HepG2 (cell line): ENCODE measurements at regions not wholly inside any gene's neighbourhood (a gene's known extent, or its start where the extent isn't known, plus 50 kb on each side); places are given as distances from the start of the nearest gene placed in this dataset.

Experiments
- AKAP8 ChIP-seq: sonication (generic); formaldehyde crosslinking; IDR thresholded peaks from 2 replicates; pipeline ENCODE4 v1.5.1; 2020; ENCODE audit warnings: mild to moderate bottlenecking, missing genetic modification reagents
- CREM ChIP-seq, 2 experiments: sonication (generic) in 1 of 2; formaldehyde crosslinking in 1 of 2; IDR thresholded peaks; 2 replicates each; pipeline versions ENCODE4 v1.4.0 to v1.6.1; 2016 to 2020; ENCODE audit warnings: antibody characterized with exemption in 1 of 2, mild to moderate bottlenecking in 1 of 2, missing genetic modification reagents in 1 of 2
- DPF2 ChIP-seq: sonication (generic); formaldehyde crosslinking; IDR thresholded peaks from 2 replicates; pipeline ENCODE4 v1.4.0; 2020; ENCODE audit warnings: mild to moderate bottlenecking, low read depth, missing genetic modification reagents, borderline replicate concordance
- FOXA1 ChIP-seq, 2 experiments: fragments of 450-650 bp in 1 of 2; sonication (generic) in 1 of 2; formaldehyde crosslinking in 1 of 2; IDR thresholded peaks; 2 replicates each; pipeline versions ENCODE4 v1.4.0 to v1.6.1; 2016 to 2020; ENCODE audit warnings: missing genetic modification reagents in 1 of 2
- GABPA ChIP-seq, 2 experiments: IDR thresholded peaks; 2 replicates each; pipeline ENCODE4 v1.6.1; 2011 to 2016; ENCODE audit warnings: low read depth in 2 of 2, low read length in 1 of 2, missing biosample characterization in 1 of 2, missing genetic modification characterization in 1 of 2
- GATAD1 ChIP-seq: IDR thresholded peaks from 2 replicates; pipeline ENCODE4 v1.6.1; 2016; ENCODE audit warnings: missing genetic modification reagents, missing compliant biosample characterization
- GATAD2A ChIP-seq: IDR thresholded peaks from 2 replicates; pipeline ENCODE4 v1.6.1; 2016
- GFI1 ChIP-seq: sonication (generic); formaldehyde crosslinking; IDR thresholded peaks from 2 replicates; pipeline ENCODE4 v1.5.0; 2020; ENCODE audit warnings: missing genetic modification reagents, mild to moderate bottlenecking, borderline replicate concordance
- HES4 ChIP-seq: sonication (generic); formaldehyde crosslinking; IDR thresholded peaks from 2 replicates; pipeline ENCODE4 v1.9.0; 2021; ENCODE audit warnings: mild to moderate bottlenecking, missing genetic modification reagents, borderline replicate concordance
- ISL2 ChIP-seq: sonication (generic); formaldehyde crosslinking; IDR thresholded peaks from 2 replicates; pipeline ENCODE4 v1.5.0; 2020; ENCODE audit warnings: missing genetic modification reagents
- JUN ChIP-seq: sonication (generic); formaldehyde crosslinking; IDR thresholded peaks from 2 replicates; pipeline ENCODE4 v1.4.0; 2020; ENCODE audit warnings: mild to moderate bottlenecking, missing genetic modification reagents
- MAFF ChIP-seq: IDR thresholded peaks from 2 replicates; pipeline ENCODE4 v1.6.1; 2011; ENCODE audit warnings: low read depth, low read length, improper control_type of control experiment
- NFIC ChIP-seq: IDR thresholded peaks from 2 replicates; pipeline ENCODE4 v1.6.1; 2012; ENCODE audit warnings: mild to moderate bottlenecking, low read length, inconsistent platforms
- POGZ ChIP-seq: sonication (generic); formaldehyde crosslinking; IDR thresholded peaks from 2 replicates; pipeline ENCODE4 v1.4.0; 2020; ENCODE audit warnings: mild to moderate bottlenecking, missing genetic modification reagents
- SMARCE1 ChIP-seq: fragments of 450-650 bp; IDR thresholded peaks from 2 replicates; pipeline ENCODE4 v1.6.1; 2017; ENCODE audit warnings: borderline replicate concordance
- SP4 ChIP-seq: sonication (generic); formaldehyde crosslinking; IDR thresholded peaks from 2 replicates; pipeline ENCODE4 v1.8.1; 2023; ENCODE audit warnings: mild to moderate bottlenecking, missing genetic modification reagents
- SRY ChIP-seq: sonication (generic); formaldehyde crosslinking; IDR thresholded peaks from 2 replicates; pipeline ENCODE4 v1.8.0; 2022; ENCODE audit warnings: mild to moderate bottlenecking, missing genetic modification reagents
- TCF7L2 ChIP-seq: IDR thresholded peaks from 2 replicates; pipeline ENCODE4 v1.6.1; 2011; ENCODE audit warnings: mild to moderate bottlenecking, low read depth, low read length, moderate library complexity
- XRCC5 ChIP-seq: fragments of 200-400 bp; formaldehyde crosslinking; optimal IDR thresholded peaks from 2 replicates; pipeline ENCODE3; 2017; ENCODE audit warnings: mild to moderate bottlenecking, low read length
- ZNF160 ChIP-seq: sonication (generic); formaldehyde crosslinking; IDR thresholded peaks from 2 replicates; pipeline ENCODE4 v1.8.0; 2022; ENCODE audit warnings: mild to moderate bottlenecking, inconsistent platforms, missing genetic modification reagents
- ZNF335 ChIP-seq: sonication (generic); formaldehyde crosslinking; IDR thresholded peaks from 2 replicates; pipeline ENCODE4 v1.4.0; 2020; ENCODE audit warnings: missing genetic modification reagents
- ZNF468 ChIP-seq: sonication (generic); formaldehyde crosslinking; IDR thresholded peaks from 2 replicates; pipeline ENCODE4 v1.8.0; 2022; ENCODE audit warnings: mild to moderate bottlenecking, moderate library complexity, missing genetic modification reagents
- ZNF564 ChIP-seq: sonication (generic); formaldehyde crosslinking; IDR thresholded peaks from 2 replicates; pipeline ENCODE4 v1.8.1; 2023; ENCODE audit warnings: mild to moderate bottlenecking, missing genetic modification reagents
- ZNF567 ChIP-seq: sonication (generic); formaldehyde crosslinking; IDR thresholded peaks from 2 replicates; pipeline ENCODE4 v1.8.1; 2023; ENCODE audit warnings: mild to moderate bottlenecking, missing genetic modification reagents, borderline replicate concordance
- TF ChIP-seq, protein P1 (sequence below): IDR thresholded peaks from 2 replicates; pipeline ENCODE4 v1.6.1; 2016; ENCODE audit warnings: low read depth, missing genetic modification reagents, missing compliant biosample characterization
- TF ChIP-seq, protein P2 (sequence below): sonication (generic); formaldehyde crosslinking; IDR thresholded peaks from 2 replicates; pipeline ENCODE4 v1.4.0; 2020; ENCODE audit warnings: low read depth, mild to moderate bottlenecking, missing genetic modification reagents

- TF ChIP-seq, protein P1, sequence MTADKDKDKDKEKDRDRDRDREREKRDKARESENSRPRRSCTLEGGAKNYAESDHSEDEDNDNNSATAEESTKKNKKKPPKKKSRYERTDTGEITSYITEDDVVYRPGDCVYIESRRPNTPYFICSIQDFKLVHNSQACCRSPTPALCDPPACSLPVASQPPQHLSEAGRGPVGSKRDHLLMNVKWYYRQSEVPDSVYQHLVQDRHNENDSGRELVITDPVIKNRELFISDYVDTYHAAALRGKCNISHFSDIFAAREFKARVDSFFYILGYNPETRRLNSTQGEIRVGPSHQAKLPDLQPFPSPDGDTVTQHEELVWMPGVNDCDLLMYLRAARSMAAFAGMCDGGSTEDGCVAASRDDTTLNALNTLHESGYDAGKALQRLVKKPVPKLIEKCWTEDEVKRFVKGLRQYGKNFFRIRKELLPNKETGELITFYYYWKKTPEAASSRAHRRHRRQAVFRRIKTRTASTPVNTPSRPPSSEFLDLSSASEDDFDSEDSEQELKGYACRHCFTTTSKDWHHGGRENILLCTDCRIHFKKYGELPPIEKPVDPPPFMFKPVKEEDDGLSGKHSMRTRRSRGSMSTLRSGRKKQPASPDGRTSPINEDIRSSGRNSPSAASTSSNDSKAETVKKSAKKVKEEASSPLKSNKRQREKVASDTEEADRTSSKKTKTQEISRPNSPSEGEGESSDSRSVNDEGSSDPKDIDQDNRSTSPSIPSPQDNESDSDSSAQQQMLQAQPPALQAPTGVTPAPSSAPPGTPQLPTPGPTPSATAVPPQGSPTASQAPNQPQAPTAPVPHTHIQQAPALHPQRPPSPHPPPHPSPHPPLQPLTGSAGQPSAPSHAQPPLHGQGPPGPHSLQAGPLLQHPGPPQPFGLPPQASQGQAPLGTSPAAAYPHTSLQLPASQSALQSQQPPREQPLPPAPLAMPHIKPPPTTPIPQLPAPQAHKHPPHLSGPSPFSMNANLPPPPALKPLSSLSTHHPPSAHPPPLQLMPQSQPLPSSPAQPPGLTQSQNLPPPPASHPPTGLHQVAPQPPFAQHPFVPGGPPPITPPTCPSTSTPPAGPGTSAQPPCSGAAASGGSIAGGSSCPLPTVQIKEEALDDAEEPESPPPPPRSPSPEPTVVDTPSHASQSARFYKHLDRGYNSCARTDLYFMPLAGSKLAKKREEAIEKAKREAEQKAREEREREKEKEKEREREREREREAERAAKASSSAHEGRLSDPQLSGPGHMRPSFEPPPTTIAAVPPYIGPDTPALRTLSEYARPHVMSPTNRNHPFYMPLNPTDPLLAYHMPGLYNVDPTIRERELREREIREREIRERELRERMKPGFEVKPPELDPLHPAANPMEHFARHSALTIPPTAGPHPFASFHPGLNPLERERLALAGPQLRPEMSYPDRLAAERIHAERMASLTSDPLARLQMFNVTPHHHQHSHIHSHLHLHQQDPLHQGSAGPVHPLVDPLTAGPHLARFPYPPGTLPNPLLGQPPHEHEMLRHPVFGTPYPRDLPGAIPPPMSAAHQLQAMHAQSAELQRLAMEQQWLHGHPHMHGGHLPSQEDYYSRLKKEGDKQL (CRISPR knock-in tag) = peak; percentile 79
- TF ChIP-seq GFI1 (CRISPR knock-in tag) (0 out of 2 replicates have a peak, but pooled peaks have one; percentile 20), ZNF335 (CRISPR knock-in tag) (no peak), ZNF468 (CRISPR knock-in tag) (no peak), CREM (IDR thresholded peaks at IDR 0.05) (peak; percentile 67), CREM (CRISPR knock-in tag; IDR thresholded peaks at IDR 0.05) (no peak), FOXA1 (IDR thresholded peaks at IDR 0.05) (peak; percentile 79), FOXA1 (CRISPR knock-in tag; IDR thresholded peaks at IDR 0.05) (peak; percentile 38; the same call in 1 of the 2 replicates), SMARCE1 (no peak), ZNF567 (CRISPR knock-in tag) (no peak), ISL2 (CRISPR knock-in tag) (peak; percentile 78), AKAP8 (CRISPR knock-in tag) (no peak), SRY (CRISPR knock-in tag) (no peak), MAFF (peak; percentile 66), NFIC (peak; percentile 84; the same call in 1 of the 2 replicates), TCF7L2 (peak; percentile 46; the same call in 1 of the 2 replicates), XRCC5 (no peak), POGZ (CRISPR knock-in tag) (no peak), JUN (CRISPR knock-in tag) (no peak), GATAD1 (0 out of 2 replicates have a peak, but pooled peaks have one; percentile 12), HES4 (no peak), GATAD2A (CRISPR knock-in tag) (peak; percentile 61), SP4 (CRISPR knock-in tag) (no peak), DPF2 (no peak), ZNF160 (CRISPR knock-in tag) (no peak), GABPA (IDR thresholded peaks at IDR 0.05; ENCODE audit: low read depth, low read length) (no peak), GABPA (CRISPR knock-in tag; IDR thresholded peaks at IDR 0.05; ENCODE audit: low read depth) (no peak), ZNF564 (CRISPR knock-in tag) (no peak)
- TF ChIP-seq, protein P2, sequence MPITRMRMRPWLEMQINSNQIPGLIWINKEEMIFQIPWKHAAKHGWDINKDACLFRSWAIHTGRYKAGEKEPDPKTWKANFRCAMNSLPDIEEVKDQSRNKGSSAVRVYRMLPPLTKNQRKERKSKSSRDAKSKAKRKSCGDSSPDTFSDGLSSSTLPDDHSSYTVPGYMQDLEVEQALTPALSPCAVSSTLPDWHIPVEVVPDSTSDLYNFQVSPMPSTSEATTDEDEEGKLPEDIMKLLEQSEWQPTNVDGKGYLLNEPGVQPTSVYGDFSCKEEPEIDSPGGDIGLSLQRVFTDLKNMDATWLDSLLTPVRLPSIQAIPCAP (CRISPR knock-in tag) = no peak
Observed at GRCh38 chr19:56930647-56931535, 90.4 kb upstream of the PEG3 start (continued).
